Astrocyte of the spinal cord (primary cell): ENCODE measurements at regions not wholly inside any gene's neighbourhood (a gene's known extent, or its start where the extent isn't known, plus 50 kb on each side); places are given as distances from the start of the nearest gene placed in this dataset.

Source experiments
- DNase-seq: peaks from one replicate; pipeline ENCODE4 v3.0.0; 2011; ENCODE audit warnings: low read depth, low spot score
- H3K4me3 ChIP-seq: 2 replicates; pipeline ENCODE4 v1.5.1; 2011; ENCODE audit warnings: low read depth, mild to moderate bottlenecking, low read length, moderate library complexity
- in situ Hi-C: cut with HindIII; loops from 2 replicates; pipeline ENCODE4 v1.10.0; 2017; ENCODE audit warnings: low sequenced_read_pairs
- TF ChIP-seq, protein P1 (sequence below): IDR thresholded peaks from 2 replicates; pipeline ENCODE4 v1.5.1; 2012; ENCODE audit warnings: low read depth, mild to moderate bottlenecking, low read length, inconsistent platforms

DNA sequence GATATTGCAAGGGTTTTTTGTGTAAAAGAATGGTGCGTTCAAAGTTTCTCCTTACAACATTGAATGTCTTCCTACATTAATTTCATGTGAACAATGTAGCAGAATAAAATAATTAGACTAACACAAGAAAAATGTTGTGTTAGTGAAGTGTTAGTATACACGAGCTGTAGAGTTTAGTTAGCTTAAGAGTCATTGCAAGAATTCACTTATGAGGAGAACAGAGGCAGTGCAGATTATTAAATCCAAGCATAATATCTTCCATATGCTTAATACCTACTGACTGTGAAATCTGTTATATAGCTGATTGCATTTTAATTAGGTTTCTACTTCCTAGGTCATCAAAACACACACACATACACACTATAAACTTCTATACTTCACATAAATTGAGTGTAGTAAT lies 959.0 kb downstream of the FAT4 start:
- DNase-seq: no peak
- no peak overlapping the region for H3K4me3 ChIP-seq
- TF ChIP-seq, protein P1, sequence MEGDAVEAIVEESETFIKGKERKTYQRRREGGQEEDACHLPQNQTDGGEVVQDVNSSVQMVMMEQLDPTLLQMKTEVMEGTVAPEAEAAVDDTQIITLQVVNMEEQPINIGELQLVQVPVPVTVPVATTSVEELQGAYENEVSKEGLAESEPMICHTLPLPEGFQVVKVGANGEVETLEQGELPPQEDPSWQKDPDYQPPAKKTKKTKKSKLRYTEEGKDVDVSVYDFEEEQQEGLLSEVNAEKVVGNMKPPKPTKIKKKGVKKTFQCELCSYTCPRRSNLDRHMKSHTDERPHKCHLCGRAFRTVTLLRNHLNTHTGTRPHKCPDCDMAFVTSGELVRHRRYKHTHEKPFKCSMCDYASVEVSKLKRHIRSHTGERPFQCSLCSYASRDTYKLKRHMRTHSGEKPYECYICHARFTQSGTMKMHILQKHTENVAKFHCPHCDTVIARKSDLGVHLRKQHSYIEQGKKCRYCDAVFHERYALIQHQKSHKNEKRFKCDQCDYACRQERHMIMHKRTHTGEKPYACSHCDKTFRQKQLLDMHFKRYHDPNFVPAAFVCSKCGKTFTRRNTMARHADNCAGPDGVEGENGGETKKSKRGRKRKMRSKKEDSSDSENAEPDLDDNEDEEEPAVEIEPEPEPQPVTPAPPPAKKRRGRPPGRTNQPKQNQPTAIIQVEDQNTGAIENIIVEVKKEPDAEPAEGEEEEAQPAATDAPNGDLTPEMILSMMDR: no peak
- in situ Hi-C loops: no loop called here

DNA sequence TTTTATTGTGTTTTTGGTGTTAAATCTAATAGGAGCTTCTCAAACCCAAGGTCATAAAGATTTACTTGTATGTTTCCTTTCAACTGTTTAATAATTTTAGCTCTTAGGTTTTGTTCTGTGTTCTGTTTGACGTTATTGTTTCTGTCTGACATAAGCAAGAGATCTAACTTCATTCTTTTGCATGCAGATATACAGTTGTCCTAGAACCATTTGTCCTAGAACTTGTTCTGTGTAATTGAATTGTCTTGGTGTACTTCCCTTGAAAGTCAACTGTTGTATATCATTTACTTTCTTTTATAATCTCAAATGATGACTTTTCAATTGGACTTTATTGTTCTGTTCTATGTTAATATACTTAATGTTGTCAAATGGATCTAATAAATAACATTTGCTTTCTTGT lies 977.1 kb downstream of the FAT4 start:
- DNase-seq: no peak
- in situ Hi-C loops: no loop called here
- no peak overlapping the region for H3K4me3 ChIP-seq
- TF ChIP-seq, protein P1: no peak

DNA sequence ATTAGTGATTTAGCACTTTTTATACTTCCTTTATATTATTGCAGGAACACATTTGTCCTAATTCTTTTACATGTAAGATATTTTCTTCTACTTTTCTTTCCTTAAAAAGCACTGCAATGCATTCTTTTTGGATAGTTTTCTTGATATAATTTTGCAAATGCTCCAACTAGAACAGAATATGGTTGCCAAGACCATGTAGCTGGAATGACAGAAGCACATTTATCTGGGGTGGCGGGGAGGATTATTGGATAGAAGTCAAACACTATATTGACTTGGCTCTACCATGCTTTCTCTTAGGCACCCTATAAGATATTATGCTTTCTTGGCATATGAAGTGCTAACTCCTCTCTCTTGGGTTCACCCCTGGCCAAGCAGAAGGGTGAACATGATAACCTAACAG lies 983.5 kb downstream of the FAT4 start:
- TF ChIP-seq, protein P1: no peak
- no peak for DNase-seq
- H3K4me3 ChIP-seq: no peak overlapping the region
- in situ Hi-C loops: no loop called here

DNA sequence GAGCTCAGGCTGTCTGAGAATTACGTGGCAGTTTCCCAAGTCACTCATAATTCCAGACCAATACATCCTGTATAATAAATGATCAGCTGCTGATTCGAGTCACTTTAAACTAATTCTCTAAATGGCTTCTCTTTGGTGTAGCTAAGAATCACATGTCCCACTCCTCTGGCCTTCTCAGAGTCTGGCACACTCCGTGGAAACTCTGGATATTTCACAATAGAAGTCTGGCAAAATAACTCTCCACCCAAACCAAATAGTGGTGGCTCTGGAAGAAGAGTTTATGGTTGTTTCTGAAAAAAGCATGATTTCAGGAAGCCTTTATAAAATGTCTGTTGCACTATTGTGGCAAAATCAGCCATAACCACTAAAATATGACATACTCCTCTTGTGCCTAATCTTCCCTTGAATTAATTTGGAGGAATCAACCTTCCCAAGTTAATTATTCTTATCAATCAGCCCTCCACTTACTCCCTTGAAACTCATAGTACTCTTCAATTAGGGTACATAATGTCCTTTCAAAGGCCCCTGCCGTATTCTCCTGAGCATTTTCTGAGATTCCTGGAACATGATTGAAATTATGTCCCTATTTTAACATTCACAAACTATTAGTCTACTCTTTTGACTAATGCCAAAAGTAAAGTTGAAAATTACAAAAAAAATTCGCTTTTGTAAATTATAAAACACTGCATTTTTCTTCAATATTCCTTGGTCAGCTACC lies 991.6 kb downstream of the FAT4 start:
- in situ Hi-C loops: no loop called here
- TF ChIP-seq, protein P1: no peak
- no peak overlapping the region for H3K4me3 ChIP-seq
- no peak for DNase-seq

DNA sequence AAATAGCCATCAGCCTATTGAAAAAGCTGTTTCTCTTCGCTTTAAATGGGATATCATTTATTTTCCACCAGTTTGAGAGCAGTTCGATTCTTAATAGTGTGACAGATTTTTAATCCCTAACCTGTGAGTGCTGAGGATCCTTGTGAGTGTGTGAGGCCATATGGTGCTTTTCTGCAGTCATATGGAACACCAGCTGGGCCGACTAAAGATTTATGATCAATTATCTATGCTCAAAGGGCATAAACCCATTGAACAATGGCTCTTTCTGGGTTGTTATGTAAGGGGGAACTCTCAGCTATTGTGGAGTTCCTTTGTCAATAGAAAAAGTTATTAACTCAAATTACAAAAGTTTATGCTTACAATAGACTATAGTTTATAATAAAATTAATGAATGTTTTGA lies 1003.6 kb downstream of the FAT4 start:
- in situ Hi-C loops: no loop called here
- no peak for DNase-seq
- TF ChIP-seq, protein P1: no peak

DNA sequence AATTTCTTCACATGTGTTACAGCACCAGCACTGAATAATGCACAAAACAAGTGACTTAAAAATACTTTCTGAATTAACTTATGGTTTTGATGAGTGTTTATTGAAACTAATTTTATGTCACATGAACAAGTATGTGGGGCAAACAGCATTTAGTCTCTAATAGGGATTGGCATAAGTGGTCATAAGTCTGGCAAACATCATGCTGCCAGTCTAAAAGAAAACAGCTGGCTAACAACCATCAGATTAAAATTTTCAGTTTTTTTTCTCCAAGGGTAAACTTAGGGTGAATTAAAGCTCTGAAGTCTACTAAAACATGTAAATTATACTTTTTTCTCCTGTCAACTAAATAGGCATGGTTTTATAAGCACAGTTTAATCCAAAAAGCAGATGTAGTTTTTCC lies 1014.2 kb downstream of the FAT4 start:
- in situ Hi-C loops: no loop called here
- TF ChIP-seq, protein P1: no peak
- no peak overlapping the region for H3K4me3 ChIP-seq
- DNase-seq: no peak

More for the DNA sequence above, 1003.6 kb downstream of the FAT4 start:
- no peak overlapping the region for H3K4me3 ChIP-seq
